ENCODE measurements at regions not wholly inside any gene's neighbourhood (a gene's known extent, or its start where the extent isn't known, plus 50 kb on each side); places are given as distances from the start of the nearest gene placed in this dataset.

- H3K4me3 ChIP-seq (ENCODE audit: low read depth, low read length, poor library complexity, severe bottlenecking) = no peak overlapping the region
- no peak for DNase-seq (ENCODE audit: low spot score)
- no TSS peak for BruUV-seq (replicated peaks)
- intact Hi-C loops (cut with micrococcal nuclease; ENCODE audit: unreplicated experiment) = no loop called here
- TF ChIP-seq CTCF (conservative IDR thresholded peaks at IDR 0.05; ENCODE audit: low read depth, low read length) (no peak), EZH2 (IDR thresholded peaks at IDR 0.05; ENCODE audit: borderline replicate concordance, low read depth, low read length, poor library complexity, severe bottlenecking) (no peak)
- CTCF ChIA-PET = no interaction called here
- H3K4me1 ChIP-seq (ENCODE audit: insufficient read depth, low read length, poor library complexity, severe bottlenecking) = no peaks in the 10 kb centered on the region
- POLR2A ChIA-PET (ENCODE audit: low non-redundant PET) = no interaction called here
- no peaks in the 10 kb centered on the region for H3K27me3 ChIP-seq (replicated peaks; ENCODE audit: insufficient read depth, low read depth, low read length, poor library complexity)
- no peaks in the 10 kb centered on the region for H3K9me3 ChIP-seq (ENCODE audit: low read depth, low read length, poor library complexity, severe bottlenecking)
- H3K36me3 ChIP-seq (ENCODE audit: insufficient read depth, low read length, poor library complexity, severe bottlenecking) = no peaks in the 10 kb centered on the region
- no peak overlapping the region for H3K27ac ChIP-seq (ENCODE audit: low read depth, low read length, poor library complexity, severe bottlenecking)
Observed at GRCh38 chr4:24743927-24744326, 51.4 kb upstream of the SOD3 start.

GRCh38 chr4:24745172-24745895 lies 50.0 kb upstream of the SOD3 start:
- Histone ChIP-seq H3K27ac (ENCODE audit: low read depth, low read length, poor library complexity, severe bottlenecking) (no peak overlapping the region), H3K9me3 (ENCODE audit: low read depth, low read length, poor library complexity, severe bottlenecking) (no peaks in the 10 kb centered on the region), H3K36me3 (ENCODE audit: insufficient read depth, low read length, poor library complexity, severe bottlenecking) (no peaks in the 10 kb centered on the region), H3K4me1 (ENCODE audit: insufficient read depth, low read length, poor library complexity, severe bottlenecking) (no peaks in the 10 kb centered on the region), H3K4me3 (ENCODE audit: low read depth, low read length, poor library complexity, severe bottlenecking) (no peak overlapping the region), H3K27me3 (replicated peaks; ENCODE audit: insufficient read depth, low read depth, low read length, poor library complexity) (no peaks in the 10 kb centered on the region)
- no TSS peak for BruUV-seq (replicated peaks)
- TF ChIP-seq EZH2 (IDR thresholded peaks at IDR 0.05; ENCODE audit: borderline replicate concordance, low read depth, low read length, poor library complexity, severe bottlenecking) (no peak), CTCF (conservative IDR thresholded peaks at IDR 0.05; ENCODE audit: low read depth, low read length) (no peak)
- CTCF ChIA-PET = no interaction called here
- POLR2A ChIA-PET (ENCODE audit: low non-redundant PET) = no interaction called here
- DNase-seq (ENCODE audit: low spot score) = no peak
- intact Hi-C loops (cut with micrococcal nuclease; ENCODE audit: unreplicated experiment) = no loop called here

Measured in A673 (cell line).